HG03095 (cell line): ENCODE measurements at regions not wholly inside any gene's neighbourhood (a gene's known extent, or its start where the extent isn't known, plus 50 kb on each side); places are given as distances from the start of the nearest gene placed in this dataset.

Experiments
- ATAC-seq: cut with Tn5 transposase; IDR thresholded peaks from one replicate; pipeline ENCODE4 v1.9.1; 2021; ENCODE audit warnings: moderate library complexity; ENCODE audit not compliant: unreplicated experiment

- ATAC-seq, result no peak
Observed at GRCh38 chr4:160161026-160161425, 1058.1 kb downstream of the RAPGEF2 start.

GRCh38 chr4:160175064-160175643 lies 1072.3 kb downstream of the RAPGEF2 start:
- ATAC-seq, result no peak

GRCh38 chr4:160180211-160180610 lies 1077.3 kb downstream of the RAPGEF2 start:
- no peak for ATAC-seq

GRCh38 chr4:160182727-160183126 lies 1079.8 kb downstream of the RAPGEF2 start:
- no peak for ATAC-seq

GRCh38 chr4:160184884-160185283 lies 1082.0 kb downstream of the RAPGEF2 start:
- no peak for ATAC-seq

GRCh38 chr4:160193787-160194186 lies 1090.9 kb downstream of the RAPGEF2 start:
- no peak for ATAC-seq

- no peak for ATAC-seq
Observed at GRCh38 chr4:160194716-160195115, 1091.8 kb downstream of the RAPGEF2 start.

- ATAC-seq, result no peak
Observed at GRCh38 chr4:160202802-160203201, 1099.9 kb downstream of the RAPGEF2 start.

GRCh38 chr4:160212078-160212477 lies 1109.2 kb downstream of the RAPGEF2 start:
- no peak for ATAC-seq

- no peak for ATAC-seq
Observed at GRCh38 chr4:160213366-160213765, 1110.5 kb downstream of the RAPGEF2 start.

- no peak for ATAC-seq
Observed at GRCh38 chr4:160217352-160217751, 1114.5 kb downstream of the RAPGEF2 start.

GRCh38 chr4:160224049-160224448 lies 1121.2 kb downstream of the RAPGEF2 start:
- ATAC-seq, result no peak

- ATAC-seq, result no peak
Observed at GRCh38 chr4:160233141-160233540, 1130.3 kb downstream of the RAPGEF2 start.

- no peak for ATAC-seq
Observed at GRCh38 chr4:160235285-160235684, 1132.4 kb downstream of the RAPGEF2 start.

GRCh38 chr4:160235771-160236170 lies 1132.9 kb downstream of the RAPGEF2 start:
- no peak for ATAC-seq

- ATAC-seq, result no peak
Observed at GRCh38 chr4:160238790-160239189, 1135.9 kb downstream of the RAPGEF2 start.

- no peak for ATAC-seq
Observed at GRCh38 chr4:160247091-160247656, 1144.3 kb downstream of the RAPGEF2 start.

GRCh38 chr4:160251522-160252170 lies 1148.8 kb downstream of the RAPGEF2 start:
- ATAC-seq, result no peak

GRCh38 chr4:160257318-160257717 lies 1154.4 kb downstream of the RAPGEF2 start:
- ATAC-seq, result no peak

GRCh38 chr4:160265014-160265413 lies 1162.1 kb downstream of the RAPGEF2 start:
- ATAC-seq, result no peak

GRCh38 chr4:160265836-160266235 lies 1163.0 kb downstream of the RAPGEF2 start:
- no peak for ATAC-seq

GRCh38 chr4:160276785-160277325 lies 1174.0 kb downstream of the RAPGEF2 start:
- no peak for ATAC-seq
